GM20000 (cell line): ENCODE measurements at regions not wholly inside any gene's neighbourhood (a gene's known extent, or its start where the extent isn't known, plus 50 kb on each side); places are given as distances from the start of the nearest gene placed in this dataset.

Experiments used
- DNase-seq: peaks from one replicate; pipeline ENCODE4 v3.0.0; 2012; ENCODE audit warnings: low spot score
- TF ChIP-seq, protein P1 (sequence below): IDR thresholded peaks from 2 replicates; pipeline ENCODE4 v1.5.1; 2012; ENCODE audit warnings: mild to moderate bottlenecking, control low read depth; ENCODE audit errors: extremely low read depth, missing control alignments

DNA sequence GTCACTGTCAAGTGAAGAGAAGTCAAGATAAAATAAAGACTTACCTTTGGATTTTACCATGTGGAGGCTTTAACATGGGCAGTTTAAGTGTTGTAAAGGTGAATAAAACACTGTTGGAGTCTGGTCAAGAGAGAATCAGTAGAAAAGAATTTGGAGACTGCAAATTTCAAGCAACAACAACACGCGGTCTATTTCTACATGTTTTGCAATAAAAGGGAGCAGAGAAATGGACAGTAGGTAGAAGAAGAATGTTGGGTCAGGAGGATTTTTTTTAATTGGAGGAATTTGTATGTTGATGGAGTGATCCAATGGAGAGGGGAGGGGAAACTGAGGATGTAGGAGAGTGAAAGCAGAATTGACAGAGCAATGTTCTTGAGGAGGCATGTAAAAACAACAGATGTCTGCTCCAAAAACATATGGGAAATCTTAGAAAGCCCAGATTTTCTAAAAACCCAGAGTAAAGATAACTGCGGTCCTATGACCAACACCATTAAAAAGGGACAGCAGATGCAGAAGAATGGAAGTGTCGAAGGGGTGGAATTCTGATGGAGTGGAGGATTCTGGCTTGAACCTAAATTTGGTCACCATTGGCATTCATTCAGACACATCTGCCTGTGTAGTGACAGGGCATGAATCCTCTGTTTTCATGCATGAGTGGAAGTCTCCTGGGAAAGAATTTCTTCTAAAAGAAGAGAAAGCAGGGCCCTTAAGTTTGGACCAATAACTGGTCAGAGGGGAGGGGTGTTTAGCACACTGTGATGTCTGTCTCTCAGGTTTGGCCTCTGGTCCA is 68.0 kb upstream of the OSBPL8 start:
- TF ChIP-seq, protein P1, sequence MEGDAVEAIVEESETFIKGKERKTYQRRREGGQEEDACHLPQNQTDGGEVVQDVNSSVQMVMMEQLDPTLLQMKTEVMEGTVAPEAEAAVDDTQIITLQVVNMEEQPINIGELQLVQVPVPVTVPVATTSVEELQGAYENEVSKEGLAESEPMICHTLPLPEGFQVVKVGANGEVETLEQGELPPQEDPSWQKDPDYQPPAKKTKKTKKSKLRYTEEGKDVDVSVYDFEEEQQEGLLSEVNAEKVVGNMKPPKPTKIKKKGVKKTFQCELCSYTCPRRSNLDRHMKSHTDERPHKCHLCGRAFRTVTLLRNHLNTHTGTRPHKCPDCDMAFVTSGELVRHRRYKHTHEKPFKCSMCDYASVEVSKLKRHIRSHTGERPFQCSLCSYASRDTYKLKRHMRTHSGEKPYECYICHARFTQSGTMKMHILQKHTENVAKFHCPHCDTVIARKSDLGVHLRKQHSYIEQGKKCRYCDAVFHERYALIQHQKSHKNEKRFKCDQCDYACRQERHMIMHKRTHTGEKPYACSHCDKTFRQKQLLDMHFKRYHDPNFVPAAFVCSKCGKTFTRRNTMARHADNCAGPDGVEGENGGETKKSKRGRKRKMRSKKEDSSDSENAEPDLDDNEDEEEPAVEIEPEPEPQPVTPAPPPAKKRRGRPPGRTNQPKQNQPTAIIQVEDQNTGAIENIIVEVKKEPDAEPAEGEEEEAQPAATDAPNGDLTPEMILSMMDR = no peak
- no peak for DNase-seq

GRCh38 chr12:76628745-76629144 is 69.2 kb upstream of the OSBPL8 start:
- no peak for DNase-seq

DNA sequence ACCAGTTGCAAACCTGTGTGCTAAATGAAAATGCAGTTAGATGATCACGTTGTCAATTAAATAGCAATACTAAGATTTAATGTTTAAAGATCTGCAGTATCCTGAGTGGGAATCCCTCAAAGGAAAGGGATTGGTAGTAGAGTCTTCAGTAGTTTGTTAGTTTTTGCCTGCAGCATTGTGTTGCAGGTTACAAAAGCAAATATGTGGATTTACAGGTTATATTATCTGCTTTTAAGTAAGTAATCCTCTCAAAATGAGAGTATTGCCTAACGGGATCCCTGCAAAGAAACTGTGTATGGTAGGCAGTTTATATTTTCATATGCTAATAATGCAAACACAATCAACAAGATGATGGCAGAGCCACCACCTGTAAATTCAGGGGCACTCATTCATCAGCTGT is 72.2 kb upstream of the OSBPL8 start:
- TF ChIP-seq, protein P1 = no peak
- no peak for DNase-seq

More at GRCh38 chr12:76628745-76629144, 69.2 kb upstream of the OSBPL8 start:
- TF ChIP-seq, protein P1 = no peak

DNA sequence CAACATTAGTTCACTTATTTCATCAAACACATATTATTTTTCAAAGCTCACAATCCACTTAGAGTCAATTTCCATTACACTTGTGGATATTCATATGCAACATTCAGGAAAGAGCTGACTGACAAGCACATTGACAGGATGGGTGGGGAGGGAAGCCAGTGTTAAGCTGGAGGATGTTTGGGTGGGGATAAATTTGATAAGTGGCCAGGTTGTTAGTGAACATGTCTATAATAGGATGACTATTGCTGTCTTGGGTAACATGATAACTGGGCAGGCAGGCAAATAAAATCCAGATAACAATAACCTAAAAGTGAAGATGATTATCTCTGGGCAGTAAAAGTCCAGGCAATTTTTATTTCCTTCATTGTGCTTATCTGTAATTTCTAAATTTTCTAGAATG is 73.8 kb upstream of the OSBPL8 start:
- TF ChIP-seq, protein P1 = no peak
- DNase-seq = no peak

DNA sequence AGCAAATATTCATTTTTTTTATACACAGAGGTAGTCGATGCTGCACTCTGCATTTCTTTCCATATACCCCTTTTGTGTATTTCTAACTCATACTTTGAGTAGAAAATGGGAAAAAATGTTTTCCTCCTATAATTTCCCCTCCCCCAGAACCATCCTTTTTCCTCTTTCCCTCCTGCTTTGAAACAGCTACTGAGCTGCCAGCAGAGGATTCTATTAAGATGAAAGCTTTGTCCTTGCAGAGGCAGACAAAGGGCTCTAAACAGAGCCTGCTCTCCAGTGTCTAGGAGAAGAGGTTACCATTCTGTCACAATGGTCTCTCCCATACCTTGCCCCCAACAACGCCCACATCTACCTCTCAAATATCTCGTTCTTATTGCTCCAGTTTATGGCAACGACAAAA is 74.6 kb upstream of the OSBPL8 start:
- DNase-seq = no peak
- TF ChIP-seq, protein P1 = no peak

DNA sequence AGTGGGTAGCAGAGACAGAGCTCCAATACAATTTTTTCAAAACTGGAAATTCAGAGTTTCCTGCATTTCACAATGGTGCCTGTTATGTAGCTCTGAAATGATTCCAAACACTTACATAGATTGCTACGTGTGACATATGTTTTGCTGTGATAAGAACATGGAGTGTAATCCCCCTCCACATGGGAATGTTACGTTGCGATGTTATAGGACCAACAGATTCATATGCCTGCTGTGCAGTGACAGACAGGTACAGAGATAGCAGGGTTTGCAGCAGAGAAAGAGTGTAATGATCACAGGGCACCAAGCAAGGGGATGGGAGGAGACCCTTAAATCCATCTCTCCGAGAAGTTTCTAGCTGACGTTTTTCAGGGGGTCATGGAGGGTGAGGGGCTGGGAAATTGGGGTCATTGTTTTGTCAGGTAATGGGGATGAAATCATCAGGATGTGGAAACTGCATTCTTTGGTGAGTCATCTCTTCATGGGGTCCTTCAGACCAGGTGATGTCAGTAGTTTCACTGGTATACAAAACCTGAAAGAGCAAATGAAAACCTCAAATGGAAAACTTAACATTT is 76.6 kb upstream of the OSBPL8 start:
- TF ChIP-seq, protein P1 = no peak
- no peak for DNase-seq

- TF ChIP-seq, protein P1 = no peak
- DNase-seq = no peak
These were observed 78.2 kb upstream of the OSBPL8 start for GRCh38 chr12:76637807-76638206.
